SJSA1 (cell line): ENCODE measurements at regions not wholly inside any gene's neighbourhood (a gene's known extent, or its start where the extent isn't known, plus 50 kb on each side); places are given as distances from the start of the nearest gene placed in this dataset.
A peak's percentile ranks its signal among the peaks of the same experiment; 100 is the strongest.

ENCODE experiments used
- DNase-seq, 2 experiments: peaks; one replicate each; pipeline ENCODE4 v3.0.0-alpha.2; 2015 to 2020; ENCODE audit warnings: low spot score in 2 of 2, low read depth in 1 of 2
- H3K27ac ChIP-seq: fragments of 250-450 bp; sonication (Bioruptor Pico); 2 replicates; pipeline ENCODE4 v1.5.1; 2020; ENCODE audit warnings: mild to moderate bottlenecking, moderate library complexity
- H3K27me3 ChIP-seq: fragments of 250-450 bp; sonication (Bioruptor Pico); replicated peaks from 2 replicates; pipeline ENCODE4 v1.5.1; 2020; ENCODE audit warnings: mild to moderate bottlenecking, moderate library complexity
- H3K36me3 ChIP-seq: fragments of 250-450 bp; sonication (Bioruptor Pico); 2 replicates; pipeline ENCODE4 v1.5.1; 2020; ENCODE audit warnings: mild to moderate bottlenecking
- H3K4me1 ChIP-seq: fragments of 250-450 bp; sonication (Bioruptor Pico); replicated peaks from 2 replicates; pipeline ENCODE4 v1.6.1; 2021; ENCODE audit warnings: mild to moderate bottlenecking
- H3K4me3 ChIP-seq: fragments of 250-450 bp; sonication (Bioruptor Pico); 2 replicates; pipeline ENCODE4 v1.5.1; 2020; ENCODE audit warnings: mild to moderate bottlenecking
- H3K9me3 ChIP-seq: fragments of 250-450 bp; sonication (Bioruptor Pico); replicated peaks from 2 replicates; pipeline ENCODE4 v1.5.1; 2020; ENCODE audit warnings: mild to moderate bottlenecking

GRCh38 chr10:130421909-130422308, 285.7 kb downstream of the GLRX3 start:
- H3K4me1 ChIP-seq, result no peaks in the 10 kb centered on the region

DNA sequence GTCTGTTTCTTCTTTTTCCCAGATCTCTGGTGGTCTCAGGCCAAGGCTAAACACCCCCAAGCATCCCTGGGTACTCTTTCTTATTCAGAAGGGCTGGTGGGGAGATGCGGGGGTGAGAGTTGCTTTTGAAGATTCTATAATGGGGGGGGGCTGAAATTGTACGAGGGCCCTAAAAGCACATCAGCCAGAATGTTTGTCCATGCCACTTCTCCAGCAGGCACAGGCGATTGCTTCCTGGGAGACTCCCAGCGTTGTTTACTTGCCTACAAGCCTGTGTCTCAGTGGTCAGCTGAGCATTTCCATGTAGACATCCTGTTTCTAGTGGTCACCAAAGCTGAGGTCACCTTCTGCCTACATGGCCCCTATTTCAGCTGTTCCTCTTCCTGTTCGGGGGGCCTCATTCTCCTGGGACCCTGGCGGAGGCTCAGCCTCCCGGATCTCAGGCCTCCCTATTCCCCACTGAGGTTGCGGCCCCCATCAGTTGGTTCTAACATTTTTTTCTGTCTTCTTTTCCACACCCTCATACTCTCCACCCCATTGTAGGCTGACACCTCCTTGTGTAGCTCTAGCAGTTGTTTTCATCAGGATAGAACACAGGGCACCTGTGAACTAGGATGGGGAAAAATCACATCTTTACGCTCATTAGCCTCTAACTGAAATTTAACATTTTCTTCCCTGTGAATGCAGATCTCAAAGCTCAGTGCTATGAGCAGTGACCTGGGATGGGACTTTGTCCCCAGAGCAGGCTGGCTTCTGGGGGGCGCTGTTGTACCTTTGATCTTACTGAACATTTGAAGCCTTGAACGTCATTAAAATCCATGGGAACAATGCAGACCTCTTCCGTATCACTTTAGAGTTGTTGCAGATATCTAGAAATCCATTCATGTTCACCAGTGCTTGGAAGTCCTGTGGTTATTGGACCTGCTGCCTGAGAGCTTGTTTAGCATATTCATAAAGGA, 286.5 kb downstream of the GLRX3 start:
- Histone ChIP-seq H3K9me3 (peaks cover 11% of the 10 kb centered on the region; the same call in 1 of the 2 replicates), H3K27ac (no peak overlapping the region), H3K36me3 (no peaks in the 10 kb centered on the region), H3K4me3 (no peak overlapping the region), H3K27me3 (no peaks in the 10 kb centered on the region), H3K4me1 (no peaks in the 10 kb centered on the region)
- DNase-seq, result no peak

More at GRCh38 chr10:130421909-130422308, 285.7 kb downstream of the GLRX3 start:
- DNase-seq, result no peak
- Histone ChIP-seq H3K9me3 (peaks cover 17% of the 10 kb centered on the region; the same call in 1 of the 2 replicates), H3K27me3 (no peaks in the 10 kb centered on the region), H3K27ac (no peak overlapping the region), H3K4me3 (no peak overlapping the region), H3K36me3 (no peaks in the 10 kb centered on the region)

- no peaks in the 10 kb centered on the region for H3K4me1 ChIP-seq
- peaks cover 11% of the 10 kb centered on the region; the same call in 1 of the 2 replicates for H3K9me3 ChIP-seq
- no peak overlapping the region for H3K4me3 ChIP-seq
- H3K36me3 ChIP-seq, result no peaks in the 10 kb centered on the region
- H3K27me3 ChIP-seq, result no peaks in the 10 kb centered on the region
- no peak for DNase-seq
- no peak overlapping the region for H3K27ac ChIP-seq
These were observed 287.5 kb downstream of the GLRX3 start for GRCh38 chr10:130423455-130424305.

DNA sequence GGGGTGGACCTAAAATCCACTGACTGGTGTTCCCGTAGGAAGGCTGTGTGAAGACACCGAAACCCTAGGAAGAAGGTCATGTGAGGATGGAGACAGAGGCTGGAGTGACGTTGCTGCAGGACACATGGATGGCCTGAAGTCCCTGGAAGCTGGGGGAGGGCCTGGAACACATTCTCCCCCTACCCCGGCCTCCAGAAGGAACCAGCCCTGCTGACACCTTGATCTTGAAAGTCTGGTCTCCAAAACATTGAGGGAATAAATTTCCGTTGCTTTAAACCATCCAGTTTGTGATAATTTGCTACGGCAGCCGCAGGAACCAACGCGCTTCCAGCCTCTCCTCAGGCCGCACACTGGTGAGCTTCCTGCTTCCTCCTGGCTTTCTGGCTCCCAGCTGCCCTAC, 288.2 kb downstream of the GLRX3 start:
- Histone ChIP-seq H3K9me3 (peaks cover 11% of the 10 kb centered on the region; the same call in 1 of the 2 replicates), H3K27ac (no peak overlapping the region), H3K4me1 (no peaks in the 10 kb centered on the region), H3K36me3 (no peaks in the 10 kb centered on the region), H3K27me3 (no peaks in the 10 kb centered on the region), H3K4me3 (no peak overlapping the region)
- DNase-seq, result no peak

- no peaks in the 10 kb centered on the region for H3K27me3 ChIP-seq
- DNase-seq, result no peak
- peaks cover 5% of the 10 kb centered on the region; the same call in 1 of the 2 replicates for H3K9me3 ChIP-seq
- H3K27ac ChIP-seq, result no peak overlapping the region
- H3K4me3 ChIP-seq, result no peak overlapping the region
- no peaks in the 10 kb centered on the region for H3K36me3 ChIP-seq
- H3K4me1 ChIP-seq, result no peaks in the 10 kb centered on the region
These were observed 289.0 kb downstream of the GLRX3 start for GRCh38 chr10:130425169-130425568.

DNA sequence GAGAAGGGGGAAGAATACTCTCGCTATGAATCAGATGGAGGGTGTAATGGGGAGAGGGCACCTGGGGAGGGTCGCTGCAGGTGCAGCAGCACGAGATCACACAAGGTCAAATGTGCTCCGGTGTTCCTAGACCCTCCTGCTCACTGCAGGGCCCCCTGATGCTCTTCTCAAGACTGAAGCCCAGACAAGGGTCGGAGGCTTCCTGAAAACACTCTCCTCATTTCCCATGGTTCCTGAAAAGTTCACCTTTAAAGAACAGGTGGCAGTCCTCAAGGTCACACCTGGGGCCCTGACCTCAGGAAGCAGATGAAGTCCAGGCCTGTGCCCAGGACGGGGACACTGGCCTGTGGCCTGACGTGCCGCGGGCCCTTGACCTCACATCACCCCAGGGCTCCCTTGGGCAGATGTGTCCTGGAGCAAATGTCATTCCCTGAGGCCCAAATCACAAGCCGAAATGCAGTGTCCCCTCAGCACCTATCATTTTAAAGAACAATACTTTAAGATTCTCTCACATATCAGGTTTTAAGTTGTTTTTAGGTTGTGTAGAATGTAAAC, 289.8 kb downstream of the GLRX3 start:
- no peak overlapping the region for H3K4me3 ChIP-seq
- H3K36me3 ChIP-seq, result no peaks in the 10 kb centered on the region
- H3K4me1 ChIP-seq, result no peaks in the 10 kb centered on the region
- no peak overlapping the region for H3K27ac ChIP-seq
- peaks cover 9% of the 10 kb centered on the region; the same call in 1 of the 2 replicates for H3K9me3 ChIP-seq
- no peaks in the 10 kb centered on the region for H3K27me3 ChIP-seq
- DNase-seq, result no peak

GRCh38 chr10:130427216-130427722, 291.1 kb downstream of the GLRX3 start:
- DNase-seq, result no peak
- Histone ChIP-seq H3K4me3 (no peak overlapping the region), H3K9me3 (peaks cover 7% of the 10 kb centered on the region; the same call in 1 of the 2 replicates), H3K36me3 (no peaks in the 10 kb centered on the region), H3K27ac (no peak overlapping the region), H3K27me3 (no peaks in the 10 kb centered on the region), H3K4me1 (no peaks in the 10 kb centered on the region)

- H3K36me3 ChIP-seq, result no peaks in the 10 kb centered on the region
- DNase-seq, result no peak
- H3K4me3 ChIP-seq, result no peak overlapping the region
- H3K27ac ChIP-seq, result no peak overlapping the region
- H3K27me3 ChIP-seq, result no peaks in the 10 kb centered on the region
- no peaks in the 10 kb centered on the region for H3K4me1 ChIP-seq
- peaks cover 7% of the 10 kb centered on the region; the same call in 1 of the 2 replicates for H3K9me3 ChIP-seq
These were observed 292.7 kb downstream of the GLRX3 start for GRCh38 chr10:130428936-130429335.

GRCh38 chr10:130429809-130430208, 293.6 kb downstream of the GLRX3 start:
- Histone ChIP-seq H3K9me3 (peaks cover 7% of the 10 kb centered on the region; the same call in 1 of the 2 replicates), H3K36me3 (no peaks in the 10 kb centered on the region), H3K27ac (no peak overlapping the region), H3K4me3 (no peak overlapping the region), H3K27me3 (no peaks in the 10 kb centered on the region), H3K4me1 (no peaks in the 10 kb centered on the region)
- DNase-seq, result no peak

GRCh38 chr10:130430291-130430690, 294.1 kb downstream of the GLRX3 start:
- Histone ChIP-seq H3K9me3 (peaks cover 7% of the 10 kb centered on the region), H3K4me1 (no peaks in the 10 kb centered on the region), H3K27ac (no peak overlapping the region), H3K27me3 (no peaks in the 10 kb centered on the region), H3K4me3 (no peak overlapping the region), H3K36me3 (no peaks in the 10 kb centered on the region)
- peak in 1 of 2 experiments; percentile 22 for DNase-seq

- H3K27ac ChIP-seq, result no peak overlapping the region
- H3K9me3 ChIP-seq, result peaks cover 7% of the 10 kb centered on the region
- no peak for DNase-seq
- no peaks in the 10 kb centered on the region for H3K36me3 ChIP-seq
- H3K4me1 ChIP-seq, result no peaks in the 10 kb centered on the region
- H3K4me3 ChIP-seq, result no peak overlapping the region
- no peaks in the 10 kb centered on the region for H3K27me3 ChIP-seq
These were observed 294.9 kb downstream of the GLRX3 start for GRCh38 chr10:130430852-130431704.

- DNase-seq, result no peak
- Histone ChIP-seq H3K4me1 (no peaks in the 10 kb centered on the region), H3K9me3 (peaks cover 7% of the 10 kb centered on the region), H3K4me3 (no peak overlapping the region), H3K27me3 (no peaks in the 10 kb centered on the region), H3K27ac (no peak overlapping the region), H3K36me3 (no peaks in the 10 kb centered on the region)
These were observed 296.1 kb downstream of the GLRX3 start for GRCh38 chr10:130432271-130432670.

DNA sequence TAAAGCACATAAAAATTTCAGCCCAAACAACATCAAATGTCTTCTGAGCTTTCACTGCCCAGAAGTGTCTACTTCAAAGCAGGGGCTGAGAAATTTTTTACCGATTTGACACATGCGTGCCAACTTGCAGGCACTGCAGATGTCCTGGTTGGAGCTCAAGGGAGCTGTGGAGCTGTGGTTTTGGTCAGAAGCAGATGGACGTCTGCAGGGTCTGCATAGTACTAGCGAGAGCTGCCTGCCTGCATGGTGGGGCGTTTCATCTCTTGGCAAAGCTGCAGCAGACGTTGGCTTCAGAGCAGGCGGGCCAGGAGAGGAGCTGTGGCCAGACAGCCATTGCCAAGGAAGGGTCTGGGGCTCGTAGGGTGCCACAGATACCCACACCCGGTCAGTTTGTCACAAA, 296.7 kb downstream of the GLRX3 start:
- Histone ChIP-seq H3K4me1 (no peaks in the 10 kb centered on the region), H3K9me3 (peaks cover 7% of the 10 kb centered on the region), H3K36me3 (no peaks in the 10 kb centered on the region), H3K27ac (no peak overlapping the region), H3K4me3 (no peak overlapping the region), H3K27me3 (no peaks in the 10 kb centered on the region)
- no peak for DNase-seq
